NCI-H2081 (cell line): ENCODE measurements at regions not wholly inside any gene's neighbourhood (a gene's known extent, or its start where the extent isn't known, plus 50 kb on each side); places are given as distances from the start of the nearest gene placed in this dataset.

Experiments
- DNase-seq, 2 experiments: peaks; one replicate each; lab custom pipeline; 2025; lab: John Stamatoyannopoulos, UW

GRCh38 chr6:105587349-105588122, 184.7 kb upstream of the PREP start:
- DNase-seq = no peak

- no peak for DNase-seq
Observed at GRCh38 chr6:105578179-105578707, 175.4 kb upstream of the PREP start.

GRCh38 chr6:105573556-105573955, 170.7 kb upstream of the PREP start:
- no peak for DNase-seq

- no peak for DNase-seq
Observed at GRCh38 chr6:105573138-105573537, 170.3 kb upstream of the PREP start.

- no peak for DNase-seq
Observed at GRCh38 chr6:105570416-105570815, 167.5 kb upstream of the PREP start.

GRCh38 chr6:105569706-105570105, 166.8 kb upstream of the PREP start:
- DNase-seq = no peak

- DNase-seq = no peak
Observed at GRCh38 chr6:105568751-105569150, 165.9 kb upstream of the PREP start.

GRCh38 chr6:105568142-105568541, 165.3 kb upstream of the PREP start:
- DNase-seq = no peak

GRCh38 chr6:105567140-105567539, 164.3 kb upstream of the PREP start:
- DNase-seq = no peak

- no peak for DNase-seq
Observed at GRCh38 chr6:105566503-105566902, 163.6 kb upstream of the PREP start.

- DNase-seq = no peak
Observed at GRCh38 chr6:105564121-105564902, 161.4 kb upstream of the PREP start.

GRCh38 chr6:105562027-105562426, 159.1 kb upstream of the PREP start:
- DNase-seq = no peak

GRCh38 chr6:105561486-105561885, 158.6 kb upstream of the PREP start:
- DNase-seq = no peak

- DNase-seq = no peak
Observed at GRCh38 chr6:105560611-105561066, 157.8 kb upstream of the PREP start.

- no peak for DNase-seq
Observed at GRCh38 chr6:105557291-105557690, 154.4 kb upstream of the PREP start.

GRCh38 chr6:105553171-105553570, 150.3 kb upstream of the PREP start:
- peak; percentile 0 to 11 for DNase-seq

- no peak for DNase-seq
Observed at GRCh38 chr6:105550955-105551620, 148.2 kb upstream of the PREP start.

- DNase-seq = no peak
Observed at GRCh38 chr6:105546754-105547153, 143.9 kb upstream of the PREP start.

GRCh38 chr6:105545947-105546731, 143.3 kb upstream of the PREP start:
- DNase-seq = no peak

- DNase-seq = no peak
Observed at GRCh38 chr6:105545228-105545920, 142.5 kb upstream of the PREP start.

GRCh38 chr6:105539911-105540310, 137.0 kb upstream of the PREP start:
- no peak for DNase-seq
